Activated naive CD4-positive, alpha-beta T cell treated with anti-CD3 and anti-CD28 coated beads, Interleukin-2, amount 50 U/mL, for 72 hours (primary cell): ENCODE measurements at regions not wholly inside any gene's neighbourhood (a gene's known extent, or its start where the extent isn't known, plus 50 kb on each side); places are given as distances from the start of the nearest gene placed in this dataset.
A peak's percentile ranks its signal among the peaks of the same experiment; 100 is the strongest.
"Not testable (repeated sequence)": the region's sequence is repeated elsewhere in the genome, so short reads cannot be mapped to it uniquely, and the experiment has no call there.

ENCODE experiments used
- ATAC-seq, 2 donors: fragments of 150-1000 bp; cut with Tn5 transposase; 2 replicates each; pipeline ENCODE4 v1.10.0; 2021; ENCODE audit warnings: mild to moderate bottlenecking in 2 of 2, moderate library complexity in 2 of 2
- DNase-seq, 2 donors: peaks; one replicate each; pipeline ENCODE4 v3.0.0; 2021 to 2022; ENCODE audit warnings: low spot score in 2 of 2
- H3K27ac Mint-ChIP-seq, 2 donors: one replicate each; pipeline ENCODE4 v1.8.0; 2022; ENCODE audit warnings: mild to moderate bottlenecking in 2 of 2, mixed read lengths in 2 of 2
- H3K36me3 Mint-ChIP-seq, 2 donors: one replicate each; pipeline ENCODE4 v1.8.0; 2022; ENCODE audit warnings: mixed read lengths in 2 of 2
- H3K9me3 Mint-ChIP-seq, 2 donors: one replicate each; pipeline ENCODE4 v1.8.0; 2022; ENCODE audit warnings: mixed read lengths in 2 of 2

GRCh38 chr22:22761963-22762772, 117.8 kb downstream of the GGTLC2 start:
- H3K27ac Mint-ChIP-seq = no peak overlapping the region
- ATAC-seq = no peak
- no peaks in the 10 kb centered on the region for H3K36me3 Mint-ChIP-seq
- H3K9me3 Mint-ChIP-seq = no peaks in the 10 kb centered on the region
- no peak for DNase-seq

DNA sequence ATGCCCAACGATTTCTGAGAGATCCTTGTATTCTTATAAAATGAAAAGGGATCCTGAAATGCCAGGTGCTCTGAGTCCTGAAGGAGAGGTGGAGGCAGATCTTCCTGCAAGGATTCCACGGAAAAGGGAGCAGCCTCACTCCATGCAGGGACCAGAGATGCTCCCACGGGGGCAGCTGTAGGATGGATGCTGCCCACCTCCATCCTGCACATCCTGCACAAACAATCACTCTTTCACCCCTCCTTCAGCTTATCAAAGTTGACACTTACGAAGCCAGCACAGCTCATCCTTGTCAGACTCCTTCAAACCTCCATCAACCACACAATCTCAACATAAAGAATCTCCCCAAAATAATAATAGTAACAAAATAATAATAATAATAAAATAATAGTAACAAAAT, 119.1 kb downstream of the GGTLC2 start:
- no peak for DNase-seq
- no peaks in the 10 kb centered on the region for H3K9me3 Mint-ChIP-seq
- H3K36me3 Mint-ChIP-seq = no peaks in the 10 kb centered on the region
- H3K27ac Mint-ChIP-seq = no peak overlapping the region
- no peak for ATAC-seq

GRCh38 chr22:22764085-22764484, 119.7 kb downstream of the GGTLC2 start:
- no peaks in the 10 kb centered on the region for H3K9me3 Mint-ChIP-seq
- no peaks in the 10 kb centered on the region for H3K36me3 Mint-ChIP-seq
- no peak for ATAC-seq
- DNase-seq = no peak
- no peak overlapping the region for H3K27ac Mint-ChIP-seq

- H3K36me3 Mint-ChIP-seq = no peaks in the 10 kb centered on the region
- ATAC-seq = no peak
- no peaks in the 10 kb centered on the region for H3K9me3 Mint-ChIP-seq
- H3K27ac Mint-ChIP-seq = no peak overlapping the region
- DNase-seq = no peak
These were observed 119.6 kb upstream of the IGLL5 start for GRCh38 chr22:22767876-22768602.

- Mint-ChIP-seq H3K36me3 (no peaks in the 10 kb centered on the region), H3K9me3 (no peaks in the 10 kb centered on the region), H3K27ac (no peak overlapping the region)
- DNase-seq (no peak), ATAC-seq (no peak)
These were observed 118.7 kb upstream of the IGLL5 start for GRCh38 chr22:22768885-22769284.

- Mint-ChIP-seq H3K36me3 (no peaks in the 10 kb centered on the region), H3K27ac (no peak overlapping the region), H3K9me3 (no peaks in the 10 kb centered on the region)
- no peak for DNase-seq
- ATAC-seq = no peak
These were observed 118.0 kb upstream of the IGLL5 start for GRCh38 chr22:22769434-22770279.

DNA sequence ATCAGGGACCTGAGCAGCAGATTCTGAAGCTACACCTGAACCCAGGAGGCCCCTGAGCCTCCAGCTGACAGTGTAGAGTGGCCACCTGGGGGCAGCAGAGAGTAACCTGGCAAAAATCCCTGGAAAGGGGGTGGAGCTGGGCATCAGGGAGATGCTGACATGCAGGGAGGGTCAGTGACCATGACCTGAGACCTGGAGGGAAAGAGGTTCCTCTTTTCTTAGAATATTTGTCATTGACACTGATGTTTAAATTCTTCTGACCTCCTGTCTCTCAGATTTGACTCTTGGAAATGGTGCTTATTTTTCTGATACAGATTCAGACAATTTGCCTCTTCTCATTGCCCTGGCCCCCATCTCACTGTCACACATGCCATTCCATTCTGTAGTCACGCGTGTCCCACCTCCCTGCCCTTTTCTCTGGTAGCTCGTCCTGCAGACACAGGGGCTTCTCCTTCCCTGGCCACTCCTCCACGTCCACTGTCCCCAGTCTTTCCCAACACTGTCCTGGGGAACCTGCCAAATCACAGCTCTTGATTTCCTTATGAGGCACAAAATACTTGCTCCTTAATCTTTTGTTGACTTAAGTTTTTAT, 117.2 kb upstream of the IGLL5 start:
- ATAC-seq (peak; percentile 48 to 70), DNase-seq (peak in 1 of 2 donors; percentile 64)
- no peak overlapping the region for H3K27ac Mint-ChIP-seq
- no peaks in the 10 kb centered on the region for H3K36me3 Mint-ChIP-seq
- no peaks in the 10 kb centered on the region for H3K9me3 Mint-ChIP-seq

GRCh38 chr22:22770881-22771280, 116.7 kb upstream of the IGLL5 start:
- DNase-seq (no peak), ATAC-seq (no peak)
- Mint-ChIP-seq H3K27ac (peak overlapping the region in 1 of 2 donors; percentile 31), H3K9me3 (no peaks in the 10 kb centered on the region), H3K36me3 (no peaks in the 10 kb centered on the region)

- no peak for DNase-seq
- Mint-ChIP-seq H3K27ac (no peak overlapping the region), H3K36me3 (no peaks in the 10 kb centered on the region), H3K9me3 (no peaks in the 10 kb centered on the region)
- ATAC-seq = no peak
These were observed 115.8 kb upstream of the IGLL5 start for GRCh38 chr22:22771696-22772377.

- ATAC-seq (no peak), DNase-seq (no peak)
- Mint-ChIP-seq H3K36me3 (no peaks in the 10 kb centered on the region), H3K9me3 (no peaks in the 10 kb centered on the region), H3K27ac (no peak overlapping the region)
These were observed 115.2 kb upstream of the IGLL5 start for GRCh38 chr22:22772396-22772795.

GRCh38 chr22:22772883-22773282, 114.7 kb upstream of the IGLL5 start:
- ATAC-seq (no peak), DNase-seq (no peak)
- Mint-ChIP-seq H3K9me3 (no peaks in the 10 kb centered on the region), H3K36me3 (no peaks in the 10 kb centered on the region), H3K27ac (no peak overlapping the region)

DNA sequence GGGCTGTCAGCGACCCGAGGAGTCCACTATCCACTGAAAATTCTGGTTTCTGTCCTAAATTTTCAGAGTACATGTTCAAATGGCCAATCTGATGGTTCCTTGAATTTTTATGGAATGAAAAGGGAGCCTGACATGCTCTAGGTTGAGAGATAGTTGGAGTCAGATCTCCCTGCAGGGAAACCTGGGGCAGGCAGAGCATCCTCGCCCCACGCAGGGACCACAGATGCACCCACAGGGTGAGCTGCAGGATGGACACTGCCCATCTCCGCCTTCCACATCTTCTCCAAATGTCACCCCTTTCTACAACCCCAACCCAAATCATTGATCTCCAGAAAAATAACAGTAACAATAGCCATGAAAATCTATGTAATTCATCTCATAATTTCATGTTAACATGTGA, 114.2 kb upstream of the IGLL5 start:
- no peak overlapping the region for H3K27ac Mint-ChIP-seq
- ATAC-seq (no peak), DNase-seq (no peak)
- H3K9me3 Mint-ChIP-seq = no peaks in the 10 kb centered on the region
- H3K36me3 Mint-ChIP-seq = no peaks in the 10 kb centered on the region

DNA sequence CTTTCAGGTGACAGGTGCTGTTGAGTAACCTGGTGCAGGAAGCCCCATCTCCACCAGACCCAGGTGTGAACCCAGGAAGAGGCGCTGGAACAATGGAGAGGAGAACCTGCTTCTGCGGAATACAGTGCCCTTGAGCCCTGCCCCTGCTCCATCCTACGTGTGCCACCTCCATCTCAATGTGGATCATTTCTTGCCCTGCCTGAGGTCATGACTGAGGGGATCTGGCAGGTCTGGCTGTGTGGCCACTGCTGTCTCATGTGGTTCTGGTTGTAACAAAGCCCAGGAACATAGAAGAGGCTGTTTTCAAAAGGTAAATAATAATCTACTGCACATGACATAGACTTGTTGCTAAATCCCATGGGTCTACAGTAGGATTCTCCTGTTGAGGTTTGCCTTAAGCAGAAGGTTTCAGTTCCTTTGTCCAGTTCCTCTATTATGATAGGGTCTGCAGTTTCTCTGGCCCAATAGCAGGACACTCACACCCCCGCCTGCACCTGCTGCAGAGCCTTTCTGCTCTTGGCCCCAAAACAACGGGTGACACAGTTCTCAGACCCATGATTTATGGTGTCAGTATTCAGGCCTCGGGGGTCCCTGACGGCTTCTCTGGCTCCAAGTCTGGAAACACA, 113.5 kb upstream of the IGLL5 start:
- H3K36me3 Mint-ChIP-seq = no peaks in the 10 kb centered on the region
- ATAC-seq (no peak), DNase-seq (no peak)
- H3K9me3 Mint-ChIP-seq = no peaks in the 10 kb centered on the region
- no peak overlapping the region for H3K27ac Mint-ChIP-seq

- H3K27ac Mint-ChIP-seq = peak overlapping the region in 1 of 2 donors; percentile 86
- not testable (repeated sequence) for ATAC-seq, DNase-seq, H3K36me3 Mint-ChIP-seq, H3K9me3 Mint-ChIP-seq
These were observed 112.9 kb upstream of the IGLL5 start for GRCh38 chr22:22774762-22775161.

DNA sequence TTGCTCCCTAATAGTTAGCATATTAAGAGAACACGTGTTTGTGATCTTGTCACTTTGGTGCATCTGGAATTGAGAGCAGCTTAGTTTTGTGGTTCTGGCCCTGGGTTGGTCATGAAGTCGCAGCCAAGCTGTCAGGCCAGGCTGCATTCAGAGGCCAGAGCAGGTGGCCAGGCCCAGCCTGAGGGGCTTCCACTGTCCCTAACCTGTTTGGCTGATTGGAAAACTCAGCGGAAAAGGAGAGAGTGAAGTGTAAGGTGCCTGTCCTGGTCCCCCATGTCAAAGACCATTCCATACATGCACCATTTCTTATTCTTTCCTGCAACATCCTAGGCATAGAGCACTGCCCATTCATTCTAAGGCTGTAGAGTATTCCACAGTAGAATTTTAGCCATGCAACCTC, 111.5 kb upstream of the IGLL5 start:
- Mint-ChIP-seq H3K9me3 (no peaks in the 10 kb centered on the region), H3K27ac (no peak overlapping the region), H3K36me3 (no peaks in the 10 kb centered on the region)
- no peak for ATAC-seq
- DNase-seq = no peak

GRCh38 chr22:22779213-22779612, 108.4 kb upstream of the IGLL5 start:
- Mint-ChIP-seq H3K27ac (no peak overlapping the region), H3K9me3 (no peaks in the 10 kb centered on the region), H3K36me3 (no peaks in the 10 kb centered on the region)
- DNase-seq (no peak), ATAC-seq (no peak)
